HepG2 (cell line): ENCODE measurements at regions not wholly inside any gene's neighbourhood (a gene's known extent, or its start where the extent isn't known, plus 50 kb on each side); places are given as distances from the start of the nearest gene placed in this dataset.

Source experiments
- ATAC-seq: fragments of 200-7000 bp; cut with Tn5 transposase; 3 replicates; pipeline ENCODE4 v1.9.1; 2020; ENCODE audit warnings: mild to moderate bottlenecking, moderate library complexity
- BruUV-seq: library from RNA; stranded (reverse); fragments of 400-500 nt; replicated peaks from 2 replicates; lab custom pipeline; 2021; lab: Mats Ljungman, UMichigan
- CTCF ChIA-PET: fragments of 300-600 bp; formaldehyde crosslinking; extraction: SDS; loops from one replicate; lab custom pipeline; 2021; ENCODE audit warnings: low total read pairs, inconsistent platforms, low intra/inter-chr PET ratio; lab: Yijun Ruan, JAX
- POLR2A ChIA-PET: fragments of 350-600 bp; sonication (Branson Sonifier 250); formaldehyde crosslinking; loops from one replicate; lab custom pipeline; 2020; ENCODE audit warnings: antibody characterized with exemption, inconsistent platforms; lab: Yijun Ruan, JAX
- DNase-seq: peaks from one replicate; pipeline ENCODE4 v3.0.0-alpha.2; 2015; ENCODE audit warnings: low spot score
- FAIRE-seq: peaks from 3 replicates; lab custom pipeline; 2011; peaks lifted over from hg19 to GRCh38; lab: Jason Lieb, UNC
- H2AFZ ChIP-seq: one replicate; pipeline ENCODE4 v1.6.1; 2011; ENCODE audit warnings: low read length, inconsistent platforms
- H3K27ac ChIP-seq: fragments of 300-600 bp; 3 replicates; pipeline ENCODE4 v1.8.0; 2011; ENCODE audit warnings: mixed run types, mild to moderate bottlenecking, mixed read lengths, low read length, inconsistent platforms; ENCODE audit not compliant: insufficient read depth; ENCODE audit errors: extremely low read length
- H3K27me3 ChIP-seq, 2 experiments: fragments of 200-600 bp in 1 of 2; 2 replicates in 1 of 2; 3 replicates in 1 of 2; pipeline versions ENCODE4 v1.6.0 to v1.8.0; 2011; ENCODE audit warnings: low read length in 2 of 2, mild to moderate bottlenecking in 2 of 2, moderate library complexity in 2 of 2, inconsistent platforms in 1 of 2; ENCODE audit not compliant: insufficient read depth in 2 of 2, control insufficient read depth in 1 of 2
- H3K36me3 ChIP-seq, 2 experiments: fragments of 200-600 bp in 1 of 2; replicated peaks in 1 of 2; 2 replicates in 1 of 2; 3 replicates in 1 of 2; pipeline versions ENCODE4 v1.5.1 to v1.8.0; 2011; ENCODE audit warnings: low read length in 2 of 2, inconsistent platforms in 1 of 2; ENCODE audit not compliant: insufficient read depth in 2 of 2, control insufficient read depth in 1 of 2
- H3K4me1 ChIP-seq: 2 replicates; pipeline ENCODE4 v1.5.1; 2012; ENCODE audit warnings: low read length, inconsistent platforms; ENCODE audit not compliant: insufficient read depth
- H3K4me2 ChIP-seq: 2 replicates; pipeline ENCODE4 v1.6.0; 2011; ENCODE audit warnings: low read depth, low read length, inconsistent platforms
- H3K4me3 ChIP-seq, 3 experiments: fragments of 200-600 bp in 1 of 3; sonication (generic), shearing (Covaris generic) in 1 of 3; replicated peaks in 1 of 3; 2 replicates each; pipeline ENCODE4 v1.5.1; 2011 to 2016; ENCODE audit warnings: low read length in 3 of 3, inconsistent platforms in 2 of 3, low read depth in 2 of 3, mild to moderate bottlenecking in 2 of 3, control low read depth in 1 of 3, mixed read lengths in 1 of 3; ENCODE audit not compliant: insufficient read depth in 1 of 3
- H3K79me2 ChIP-seq: one replicate; pipeline ENCODE4 v1.6.1; 2011; ENCODE audit warnings: low read length, inconsistent platforms; ENCODE audit not compliant: insufficient read depth
- H3K9ac ChIP-seq: 2 replicates; pipeline ENCODE4 v1.6.0; 2011; ENCODE audit warnings: mild to moderate bottlenecking, low read depth, low read length, inconsistent platforms; ENCODE audit not compliant: insufficient read depth
- H3K9me3 ChIP-seq: 2 replicates; pipeline ENCODE4 v1.5.1; 2012; ENCODE audit warnings: mild to moderate bottlenecking, low read length
- H4K20me1 ChIP-seq: 2 replicates; pipeline ENCODE4 v1.6.0; 2011; ENCODE audit warnings: inconsistent platforms, mild to moderate bottlenecking, low read length, moderate library complexity; ENCODE audit not compliant: insufficient read depth
- KLF6 ChIP-seq: IDR thresholded peaks from 2 replicates; pipeline ENCODE4 v1.8.0; 2016; ENCODE audit warnings: missing biosample characterization, missing genetic modification reagents
- MTA3 ChIP-seq: sonication (generic); formaldehyde crosslinking; IDR thresholded peaks from 2 replicates; pipeline ENCODE4 v1.4.0; 2020; ENCODE audit warnings: missing genetic modification reagents
- MXD3 ChIP-seq: IDR thresholded peaks from 2 replicates; pipeline ENCODE4 v1.6.1; 2016; ENCODE audit warnings: mild to moderate bottlenecking, missing biosample characterization, missing genetic modification reagents
- PRPF4 ChIP-seq: fragments of 200-400 bp; formaldehyde crosslinking; IDR thresholded peaks from 2 replicates; pipeline ENCODE4 v1.6.1; 2016; ENCODE audit warnings: low read length, low read depth; ENCODE audit not compliant: poor library complexity, severe bottlenecking
- RFX3 ChIP-seq: IDR thresholded peaks from 2 replicates; pipeline ENCODE4 v1.6.1; 2016; ENCODE audit warnings: missing biosample characterization, missing genetic modification reagents
- SNAPC4 ChIP-seq: sonication (generic); formaldehyde crosslinking; IDR thresholded peaks from 2 replicates; pipeline ENCODE4 v1.4.0; 2020; ENCODE audit warnings: mild to moderate bottlenecking, missing genetic modification reagents
- SP5 ChIP-seq: IDR thresholded peaks from 2 replicates; pipeline ENCODE4 v1.6.1; 2016; ENCODE audit warnings: low read depth, borderline replicate concordance
- SYNCRIP ChIP-seq: fragments of 200-400 bp; formaldehyde crosslinking; IDR thresholded peaks from 2 replicates; pipeline ENCODE4 v1.6.1; 2018; ENCODE audit warnings: mild to moderate bottlenecking, low read depth, low read length; ENCODE audit not compliant: insufficient read depth
- ZBTB44 ChIP-seq: sonication (generic); formaldehyde crosslinking; IDR thresholded peaks from 2 replicates; pipeline ENCODE4 v1.4.0; 2020; ENCODE audit warnings: missing genetic modification reagents
- ZNF143 ChIP-seq: sonication (generic); formaldehyde crosslinking; IDR thresholded peaks from 2 replicates; pipeline ENCODE4 v1.4.0; 2020; ENCODE audit warnings: missing genetic modification reagents
- ZNF253 ChIP-seq: sonication (generic); formaldehyde crosslinking; IDR thresholded peaks from 2 replicates; pipeline ENCODE4 v1.8.0; 2022; ENCODE audit warnings: mild to moderate bottlenecking, missing genetic modification reagents, borderline replicate concordance
- ZNF552 ChIP-seq: sonication (generic); formaldehyde crosslinking; IDR thresholded peaks from 2 replicates; pipeline ENCODE4 v1.9.0; 2022; ENCODE audit warnings: missing genetic modification reagents, mild to moderate bottlenecking, borderline replicate concordance
- ZNF879 ChIP-seq: sonication (generic); formaldehyde crosslinking; IDR thresholded peaks from 2 replicates; pipeline ENCODE4 v1.8.1; 2023; ENCODE audit warnings: missing genetic modification reagents
- ZXDC ChIP-seq: sonication (generic); formaldehyde crosslinking; IDR thresholded peaks from 2 replicates; pipeline ENCODE4 v1.5.0; 2020; ENCODE audit warnings: mild to moderate bottlenecking, missing genetic modification reagents
- WGBS: methylation state at CpG from one replicate; pipeline ENCODE4 v1.1.6; 2017; ENCODE audit warnings: low lambda C conversion rate; 5-methylcytosine and 5-hydroxymethylcytosine counted together
- in situ Hi-C: cut with HindIII; loops from 2 replicates; pipeline ENCODE4 v1.10.0; 2017; ENCODE audit warnings: low pct_unique_long_range_greater_than_20kb; ENCODE audit not compliant: extremely low pct_ligation_motif_present
- intact Hi-C: fragments of 100-400 bp; cut with micrococcal nuclease; formaldehyde crosslinking; loops from one replicate; pipeline ENCODE4 v1.10.0; 2022; ENCODE audit not compliant: unreplicated experiment

- in situ Hi-C loops: no loop called here
- H3K9ac ChIP-seq: no peak overlapping the region
- H3K27ac ChIP-seq: no peak overlapping the region
- ATAC-seq (peak; percentile 65), DNase-seq (no peak), FAIRE-seq (no peak)
- H3K4me3 ChIP-seq: no peak overlapping the region
- H3K4me2 ChIP-seq: no peak overlapping the region
- no peaks in the 10 kb centered on the region for H3K4me1 ChIP-seq
- ChIA-PET CTCF (no interaction called here), POLR2A (no interaction called here)
- no peak overlapping the region for H2AFZ ChIP-seq
- peaks cover 0 to 42% of the 10 kb centered on the region in 2 experiments for H3K27me3 ChIP-seq
- no peaks in the 10 kb centered on the region for H4K20me1 ChIP-seq
- WGBS: 12% methylated on average over 7 of the region's 7 CpGs
- intact Hi-C loops: no loop called here
- BruUV-seq: no TSS peak
- no peaks in the 10 kb centered on the region for H3K36me3 ChIP-seq
- no peaks in the 10 kb centered on the region for H3K9me3 ChIP-seq
- TF ChIP-seq MXD3 (CRISPR knock-in tag) (no peak), ZBTB44 (CRISPR knock-in tag) (no peak), ZXDC (CRISPR knock-in tag) (no peak), MTA3 (CRISPR knock-in tag) (no peak), SYNCRIP (no peak), KLF6 (CRISPR knock-in tag) (no peak), PRPF4 (no peak), ZNF552 (CRISPR knock-in tag) (no peak), ZNF879 (CRISPR knock-in tag) (no peak), ZNF253 (CRISPR knock-in tag) (no peak), ZNF143 (CRISPR knock-in tag) (no peak), SNAPC4 (CRISPR knock-in tag) (no peak), SP5 (CRISPR knock-in tag) (no peak), RFX3 (CRISPR knock-in tag) (no peak)
- H3K79me2 ChIP-seq: no peaks in the 10 kb centered on the region
These were observed 170.7 kb downstream of the THBS2 start for GRCh38 chr6:169082817-169083507.
